Stimulated activated naive CD8-positive, alpha-beta T cell treated with anti-CD3 and anti-CD28 coated beads, Interleukin-15, amount 100 ng/mL, for 72 hours (primary cell): ENCODE measurements at regions not wholly inside any gene's neighbourhood (a gene's known extent, or its start where the extent isn't known, plus 50 kb on each side); places are given as distances from the start of the nearest gene placed in this dataset.

Source experiments
- ATAC-seq: fragments of 150-1000 bp; cut with Tn5 transposase; 2 replicates; pipeline ENCODE4 v1.10.0; 2021; ENCODE audit warnings: mild to moderate bottlenecking, moderate library complexity
- DNase-seq, 2 donors: peaks; one replicate each; pipeline ENCODE4 v3.0.0; 2021 to 2022
- H3K27ac Mint-ChIP-seq, 2 donors: one replicate each; pipeline ENCODE4 v1.8.0; 2022; ENCODE audit warnings: mild to moderate bottlenecking in 2 of 2, mixed read lengths in 2 of 2, moderate library complexity in 2 of 2
- H3K27me3 Mint-ChIP-seq: one replicate; pipeline ENCODE4 v1.8.0; 2022; ENCODE audit warnings: mixed read lengths
- H3K4me1 Mint-ChIP-seq: one replicate; pipeline ENCODE4 v1.8.0; 2022; ENCODE audit warnings: mild to moderate bottlenecking, mixed read lengths
- H3K4me3 Mint-ChIP-seq, 2 donors: one replicate each; pipeline ENCODE4 v1.8.0; 2022; ENCODE audit warnings: mild to moderate bottlenecking in 2 of 2, mixed read lengths in 2 of 2, moderate library complexity in 1 of 2
- H3K9me3 Mint-ChIP-seq, 2 donors: one replicate each; pipeline ENCODE4 v1.8.0; 2022; ENCODE audit warnings: mixed read lengths in 2 of 2

GRCh38 chr11:112882494-112883381 lies 78.5 kb upstream of the NCAM1 start:
- no peak for ATAC-seq
- Mint-ChIP-seq H3K4me1 (peaks cover 15% of the 10 kb centered on the region), H3K4me3 (no peak overlapping the region), H3K27me3 (peaks cover 11% of the 10 kb centered on the region), H3K9me3 (peaks cover 0 to 9% of the 10 kb centered on the region in 2 donors), H3K27ac (no peak overlapping the region)
- no peak for DNase-seq

- Mint-ChIP-seq H3K4me1 (peaks cover 15% of the 10 kb centered on the region), H3K27me3 (peaks cover 11% of the 10 kb centered on the region), H3K4me3 (no peak overlapping the region), H3K27ac (no peak overlapping the region), H3K9me3 (peaks cover 0 to 9% of the 10 kb centered on the region in 2 donors)
- ATAC-seq (no peak), DNase-seq (no peak)
Observed at GRCh38 chr11:112884012-112884767, 77.0 kb upstream of the NCAM1 start.

- no peak overlapping the region for H3K4me3 Mint-ChIP-seq
- no peak for DNase-seq
- H3K27me3 Mint-ChIP-seq = peaks cover 11% of the 10 kb centered on the region
- H3K9me3 Mint-ChIP-seq = peaks cover 0 to 9% of the 10 kb centered on the region in 2 donors
- ATAC-seq = no peak
- peaks cover 8% of the 10 kb centered on the region for H3K4me1 Mint-ChIP-seq
- H3K27ac Mint-ChIP-seq = no peak overlapping the region
Observed at GRCh38 chr11:112885744-112886433, 75.3 kb upstream of the NCAM1 start.

GRCh38 chr11:112886434-112887370 lies 74.5 kb upstream of the NCAM1 start:
- no peak overlapping the region for H3K4me3 Mint-ChIP-seq
- DNase-seq (no peak), ATAC-seq (no peak)
- peaks cover 7% of the 10 kb centered on the region for H3K4me1 Mint-ChIP-seq
- H3K9me3 Mint-ChIP-seq = peaks cover 0 to 9% of the 10 kb centered on the region in 2 donors
- H3K27me3 Mint-ChIP-seq = peaks cover 11% of the 10 kb centered on the region
- no peak overlapping the region for H3K27ac Mint-ChIP-seq

GRCh38 chr11:112889446-112889845 lies 71.8 kb upstream of the NCAM1 start:
- Mint-ChIP-seq H3K9me3 (peaks cover 0 to 9% of the 10 kb centered on the region in 2 donors), H3K27me3 (peaks cover 34% of the 10 kb centered on the region), H3K4me1 (peaks cover 7% of the 10 kb centered on the region), H3K27ac (no peak overlapping the region), H3K4me3 (no peak overlapping the region)
- DNase-seq = no peak
- no peak for ATAC-seq

- DNase-seq (no peak), ATAC-seq (no peak)
- H3K4me3 Mint-ChIP-seq = no peak overlapping the region
- no peaks in the 10 kb centered on the region for H3K4me1 Mint-ChIP-seq
- peaks cover 0 to 13% of the 10 kb centered on the region in 2 donors for H3K9me3 Mint-ChIP-seq
- H3K27ac Mint-ChIP-seq = no peak overlapping the region
- no peaks in the 10 kb centered on the region for H3K27me3 Mint-ChIP-seq
Observed at GRCh38 chr11:112899235-112900006, 61.8 kb upstream of the NCAM1 start.

- H3K27me3 Mint-ChIP-seq = no peaks in the 10 kb centered on the region
- H3K27ac Mint-ChIP-seq = no peak overlapping the region
- no peak overlapping the region for H3K4me3 Mint-ChIP-seq
- DNase-seq = no peak
- no peak for ATAC-seq
- H3K9me3 Mint-ChIP-seq = peaks cover 0 to 13% of the 10 kb centered on the region in 2 donors
- no peaks in the 10 kb centered on the region for H3K4me1 Mint-ChIP-seq
Observed at GRCh38 chr11:112901924-112902323, 59.3 kb upstream of the NCAM1 start.

GRCh38 chr11:112902361-112903011 lies 58.7 kb upstream of the NCAM1 start:
- Mint-ChIP-seq H3K27ac (no peak overlapping the region), H3K27me3 (no peaks in the 10 kb centered on the region), H3K9me3 (peaks cover 0 to 13% of the 10 kb centered on the region in 2 donors), H3K4me3 (no peak overlapping the region), H3K4me1 (no peaks in the 10 kb centered on the region)
- no peak for ATAC-seq
- DNase-seq = no peak

GRCh38 chr11:112903340-112903739 lies 57.9 kb upstream of the NCAM1 start:
- DNase-seq = no peak
- Mint-ChIP-seq H3K27me3 (no peaks in the 10 kb centered on the region), H3K27ac (no peak overlapping the region), H3K9me3 (peaks cover 0 to 12% of the 10 kb centered on the region in 2 donors), H3K4me3 (no peak overlapping the region), H3K4me1 (no peaks in the 10 kb centered on the region)
- no peak for ATAC-seq

- Mint-ChIP-seq H3K9me3 (peaks cover 5 to 8% of the 10 kb centered on the region in 2 donors), H3K4me1 (no peaks in the 10 kb centered on the region), H3K27me3 (peaks cover 9% of the 10 kb centered on the region), H3K4me3 (no peak overlapping the region), H3K27ac (no peak overlapping the region)
- ATAC-seq (no peak), DNase-seq (no peak)
Observed at GRCh38 chr11:112911124-112911523, 50.1 kb upstream of the NCAM1 start.
